Activated CD4-positive, alpha-beta memory T cell treated with anti-CD3 and anti-CD28 coated beads, Interleukin-2, amount 10 ng/mL, durations not matched to agents 7 days and 5 days (primary cell): ENCODE measurements at regions not wholly inside any gene's neighbourhood (a gene's known extent, or its start where the extent isn't known, plus 50 kb on each side); places are given as distances from the start of the nearest gene placed in this dataset.

ENCODE experiments used
- CTCF ChIA-PET: fragments of 350-600 bp; sonication (Branson Sonifier 250); formaldehyde crosslinking; loops from one replicate; lab custom pipeline; 2021; ENCODE audit warnings: antibody characterized with exemption, inconsistent platforms; lab: Charles Lee
- POLR2A ChIA-PET: fragments of 350-600 bp; sonication (Branson Sonifier 250); formaldehyde crosslinking; loops from one replicate; lab custom pipeline; 2021; ENCODE audit warnings: antibody characterized with exemption; lab: Charles Lee
- DNase-seq: peaks from one replicate; pipeline ENCODE4 v3.0.0-alpha.2; 2020
- H3K27ac Mint-ChIP-seq: one replicate; pipeline ENCODE4 v1.8.0; 2021; ENCODE audit warnings: mild to moderate bottlenecking, mixed read lengths
- H3K27me3 Mint-ChIP-seq: one replicate; pipeline ENCODE4 v1.8.0; 2021; ENCODE audit warnings: mixed read lengths
- H3K36me3 Mint-ChIP-seq: one replicate; pipeline ENCODE4 v1.8.0; 2021; ENCODE audit warnings: low read depth, mixed read lengths
- H3K4me1 Mint-ChIP-seq: one replicate; pipeline ENCODE4 v1.8.0; 2021; ENCODE audit warnings: mixed read lengths
- H3K4me3 Mint-ChIP-seq: one replicate; pipeline ENCODE4 v1.8.0; 2021; ENCODE audit warnings: mild to moderate bottlenecking, mixed read lengths
- H3K9me3 Mint-ChIP-seq: one replicate; pipeline ENCODE4 v1.8.0; 2021; ENCODE audit warnings: mixed read lengths

DNA sequence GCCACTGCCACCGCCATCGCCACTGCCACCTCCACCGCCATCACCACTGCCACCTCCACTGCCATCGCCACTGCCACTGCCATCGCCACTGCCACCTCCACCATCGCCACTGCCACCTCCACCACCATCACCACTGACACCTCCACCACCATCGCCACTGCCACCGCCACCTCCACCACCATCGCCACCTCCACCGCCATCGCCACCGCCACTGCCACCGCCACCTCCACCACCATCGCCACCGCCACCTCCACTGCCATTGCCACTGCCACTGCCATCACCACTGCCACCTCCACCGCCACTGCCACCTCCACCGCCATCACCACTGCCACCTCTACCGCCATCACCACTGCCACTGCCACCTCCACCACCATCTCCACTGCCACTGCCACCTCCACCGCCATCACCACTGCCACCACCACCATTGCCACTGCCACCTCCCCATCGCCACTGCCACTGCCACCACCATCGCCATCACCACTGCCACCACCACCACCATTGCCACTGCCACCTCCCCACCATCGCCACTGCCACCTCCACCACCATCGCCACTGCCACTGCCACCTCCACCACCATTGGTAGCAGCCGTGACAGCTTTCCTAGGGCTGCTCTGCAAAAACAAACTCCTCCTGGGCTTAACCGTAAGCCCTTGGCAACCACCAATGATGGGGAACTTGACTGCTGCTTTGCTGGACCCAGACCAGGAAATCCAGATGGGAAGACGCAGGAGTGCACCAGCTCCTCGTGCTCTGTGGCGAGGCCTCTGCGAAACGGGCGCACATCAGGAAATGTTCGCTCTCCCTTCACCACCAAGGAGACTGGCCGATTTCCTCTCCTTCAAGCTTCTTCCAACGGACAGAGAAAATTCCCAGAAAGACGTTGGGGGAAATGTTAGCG, 147.2 kb downstream of the RBFOX3 start:
- no peaks in the 10 kb centered on the region for H3K36me3 Mint-ChIP-seq
- no peak overlapping the region for H3K27ac Mint-ChIP-seq
- ChIA-PET CTCF (no interaction called here), POLR2A (no interaction called here)
- DNase-seq = no peak
- no peak overlapping the region for H3K4me3 Mint-ChIP-seq
- no peaks in the 10 kb centered on the region for H3K27me3 Mint-ChIP-seq
- H3K9me3 Mint-ChIP-seq = no peaks in the 10 kb centered on the region
- no peaks in the 10 kb centered on the region for H3K4me1 Mint-ChIP-seq

GRCh38 chr17:79461041-79461440, 149.8 kb downstream of the RBFOX3 start:
- H3K4me3 Mint-ChIP-seq = no peak overlapping the region

DNA sequence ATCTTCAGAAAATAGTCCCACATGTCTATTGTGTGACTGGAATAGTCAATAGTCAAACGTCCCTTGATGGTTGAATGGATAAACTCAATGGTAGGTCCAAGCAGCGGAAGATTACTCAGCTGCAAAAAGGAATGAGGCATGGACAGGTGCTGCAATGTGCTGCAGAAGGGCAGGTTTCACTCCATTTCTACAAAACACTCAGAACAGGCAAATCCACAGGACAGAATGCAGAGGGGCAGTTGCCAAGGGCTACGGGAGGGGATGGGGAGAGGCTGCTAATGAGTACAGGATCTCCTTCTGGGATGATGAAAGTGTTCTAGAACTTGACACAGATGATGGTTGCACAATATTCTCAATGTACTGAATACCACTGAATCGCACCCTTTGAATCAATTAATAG, 151.0 kb downstream of the RBFOX3 start:
- CTCF ChIA-PET = no interaction called here
- H3K27ac Mint-ChIP-seq = no peak overlapping the region
- H3K4me1 Mint-ChIP-seq = no peaks in the 10 kb centered on the region
- no peak overlapping the region for H3K4me3 Mint-ChIP-seq
- no peak for DNase-seq
- no peaks in the 10 kb centered on the region for H3K36me3 Mint-ChIP-seq
- POLR2A ChIA-PET = no interaction called here
- H3K9me3 Mint-ChIP-seq = no peaks in the 10 kb centered on the region
- H3K27me3 Mint-ChIP-seq = no peaks in the 10 kb centered on the region

More at GRCh38 chr17:79461041-79461440, 149.8 kb downstream of the RBFOX3 start:
- Mint-ChIP-seq H3K36me3 (no peaks in the 10 kb centered on the region), H3K27me3 (no peaks in the 10 kb centered on the region), H3K9me3 (no peaks in the 10 kb centered on the region), H3K4me1 (no peaks in the 10 kb centered on the region), H3K27ac (no peak overlapping the region)
- no peak for DNase-seq
- ChIA-PET CTCF (no interaction called here), POLR2A (no interaction called here)

DNA sequence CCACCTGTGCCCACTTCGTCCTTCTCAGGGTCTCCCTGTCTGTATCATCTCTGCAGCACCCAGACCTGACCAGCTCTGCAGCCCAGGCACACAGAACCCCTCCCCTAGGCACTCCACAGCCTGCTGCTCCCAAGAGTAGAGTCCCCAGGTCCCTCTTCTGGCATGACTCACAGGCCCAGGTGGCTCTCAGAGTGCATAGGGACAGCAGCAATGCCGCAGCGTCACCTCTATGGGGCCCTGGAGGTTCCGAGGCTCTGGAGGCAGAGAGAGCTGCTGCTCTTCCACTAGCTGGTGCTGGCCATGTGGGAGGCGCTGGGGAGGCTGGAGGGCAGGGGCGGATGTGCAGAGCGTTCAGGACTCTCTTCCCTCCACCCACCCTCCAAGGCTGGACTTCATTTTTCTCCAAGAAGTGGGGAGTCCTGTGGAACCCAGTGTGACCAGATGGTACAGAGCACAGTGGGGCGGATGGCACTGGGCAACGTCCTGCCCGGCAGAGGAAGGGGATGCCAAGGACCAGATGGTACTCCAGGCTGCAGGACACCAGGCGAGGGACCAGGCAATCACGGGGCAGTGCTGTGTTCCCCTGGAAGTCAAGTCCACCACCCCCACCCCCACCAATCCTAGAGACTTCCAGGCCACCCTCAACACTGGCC, 151.7 kb downstream of the RBFOX3 start:
- no peaks in the 10 kb centered on the region for H3K36me3 Mint-ChIP-seq
- no peaks in the 10 kb centered on the region for H3K27me3 Mint-ChIP-seq
- H3K27ac Mint-ChIP-seq = no peak overlapping the region
- H3K4me3 Mint-ChIP-seq = no peak overlapping the region
- ChIA-PET POLR2A (no interaction called here), CTCF (no interaction called here)
- no peak for DNase-seq
- H3K4me1 Mint-ChIP-seq = no peaks in the 10 kb centered on the region
- H3K9me3 Mint-ChIP-seq = no peaks in the 10 kb centered on the region

- Mint-ChIP-seq H3K4me3 (no peak overlapping the region), H3K27me3 (no peaks in the 10 kb centered on the region), H3K4me1 (no peaks in the 10 kb centered on the region), H3K9me3 (no peaks in the 10 kb centered on the region), H3K36me3 (no peaks in the 10 kb centered on the region), H3K27ac (no peak overlapping the region)
- CTCF ChIA-PET = no interaction called here
- DNase-seq = no peak
- POLR2A ChIA-PET = no interaction called here
Observed at GRCh38 chr17:79458356-79458755, 152.5 kb downstream of the RBFOX3 start.

GRCh38 chr17:79457889-79458288, 153.0 kb downstream of the RBFOX3 start:
- Mint-ChIP-seq H3K4me1 (no peaks in the 10 kb centered on the region), H3K27ac (no peak overlapping the region), H3K4me3 (no peak overlapping the region), H3K36me3 (no peaks in the 10 kb centered on the region), H3K27me3 (no peaks in the 10 kb centered on the region), H3K9me3 (no peaks in the 10 kb centered on the region)
- no peak for DNase-seq
- CTCF ChIA-PET = no interaction called here
- POLR2A ChIA-PET = no interaction called here

DNA sequence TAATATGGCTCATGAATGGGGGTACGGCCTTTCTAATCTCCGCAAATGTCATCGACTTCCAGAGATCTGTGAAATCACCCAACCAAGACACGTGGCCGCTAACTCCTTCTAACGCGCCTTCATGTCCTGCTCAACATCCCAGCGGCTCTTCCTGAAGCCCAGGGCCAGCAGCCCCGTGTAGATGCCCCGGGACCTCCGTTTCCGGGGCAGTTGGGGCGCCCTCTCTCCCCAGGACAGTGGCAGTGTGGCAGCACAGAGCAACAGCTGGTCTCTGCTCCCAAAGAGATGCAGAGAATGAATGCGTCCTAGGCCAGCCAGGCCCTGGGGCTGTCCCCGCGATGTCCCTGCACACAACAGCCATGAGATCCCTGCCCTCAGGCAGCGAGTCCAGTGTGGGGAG, 153.5 kb downstream of the RBFOX3 start:
- Mint-ChIP-seq H3K27ac (no peak overlapping the region), H3K27me3 (no peaks in the 10 kb centered on the region), H3K4me3 (no peak overlapping the region), H3K9me3 (no peaks in the 10 kb centered on the region), H3K4me1 (no peaks in the 10 kb centered on the region), H3K36me3 (no peaks in the 10 kb centered on the region)
- ChIA-PET CTCF (no interaction called here), POLR2A (no interaction called here)
- no peak for DNase-seq

- Mint-ChIP-seq H3K36me3 (no peaks in the 10 kb centered on the region), H3K9me3 (no peaks in the 10 kb centered on the region), H3K4me3 (no peak overlapping the region), H3K4me1 (no peaks in the 10 kb centered on the region), H3K27me3 (no peaks in the 10 kb centered on the region), H3K27ac (no peak overlapping the region)
- no peak for DNase-seq
- CTCF ChIA-PET = no interaction called here
- POLR2A ChIA-PET = no interaction called here
Observed at GRCh38 chr17:79455636-79456035, 155.2 kb downstream of the RBFOX3 start.

DNA sequence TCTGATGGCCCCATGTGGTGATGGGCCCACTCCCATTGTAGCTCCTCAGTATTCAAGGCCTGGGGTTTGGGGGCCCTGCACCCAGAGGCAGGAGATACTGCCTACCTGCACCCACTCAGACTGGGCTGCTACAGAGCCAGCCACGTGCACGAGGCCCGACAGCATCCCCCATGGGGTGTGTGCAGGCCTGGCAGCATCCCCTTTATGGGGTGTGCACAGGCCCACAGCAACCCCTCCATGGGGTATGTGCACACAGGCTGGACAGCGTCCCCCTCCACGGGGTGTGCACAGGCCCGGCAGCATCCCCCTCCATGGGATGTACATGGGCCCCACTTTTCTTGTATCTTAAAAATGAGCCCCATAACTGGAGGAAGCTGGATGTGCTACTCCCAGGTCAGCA, 156.0 kb downstream of the RBFOX3 start:
- Mint-ChIP-seq H3K4me3 (no peak overlapping the region), H3K27ac (no peak overlapping the region), H3K36me3 (no peaks in the 10 kb centered on the region), H3K9me3 (no peaks in the 10 kb centered on the region), H3K27me3 (no peaks in the 10 kb centered on the region), H3K4me1 (no peaks in the 10 kb centered on the region)
- ChIA-PET CTCF (no interaction called here), POLR2A (no interaction called here)
- no peak for DNase-seq

DNA sequence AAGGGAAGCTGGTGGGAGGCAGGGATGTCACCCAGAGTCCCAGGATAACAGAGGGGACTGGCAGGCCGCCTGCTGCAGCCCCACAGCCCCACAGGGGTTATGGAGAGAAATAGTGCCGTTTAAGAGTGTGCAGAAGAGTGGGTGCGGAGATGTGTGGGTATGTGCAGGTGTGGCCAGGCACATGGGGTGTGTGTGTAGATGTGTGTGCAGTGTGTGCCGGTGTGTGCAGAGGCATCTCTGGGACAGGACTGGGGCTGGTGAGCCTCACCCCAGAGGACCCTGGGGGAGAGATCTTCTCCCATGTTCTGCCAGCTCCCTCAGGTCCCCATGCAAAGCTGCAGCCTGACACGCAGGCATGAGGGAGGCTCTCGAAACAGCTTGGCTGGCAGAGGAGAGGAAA, 157.4 kb downstream of the RBFOX3 start:
- POLR2A ChIA-PET = no interaction called here
- H3K9me3 Mint-ChIP-seq = no peaks in the 10 kb centered on the region
- H3K4me1 Mint-ChIP-seq = no peaks in the 10 kb centered on the region
- CTCF ChIA-PET = no interaction called here
- no peaks in the 10 kb centered on the region for H3K36me3 Mint-ChIP-seq
- H3K4me3 Mint-ChIP-seq = no peak overlapping the region
- DNase-seq = no peak
- H3K27me3 Mint-ChIP-seq = peaks cover 2% of the 10 kb centered on the region
- no peak overlapping the region for H3K27ac Mint-ChIP-seq

- no peak overlapping the region for H3K27ac Mint-ChIP-seq
- DNase-seq = no peak
- ChIA-PET POLR2A (no interaction called here), CTCF (no interaction called here)
- H3K4me1 Mint-ChIP-seq = no peaks in the 10 kb centered on the region
- H3K36me3 Mint-ChIP-seq = no peaks in the 10 kb centered on the region
- H3K9me3 Mint-ChIP-seq = no peaks in the 10 kb centered on the region
- peaks cover 2% of the 10 kb centered on the region for H3K27me3 Mint-ChIP-seq
- no peak overlapping the region for H3K4me3 Mint-ChIP-seq
Observed at GRCh38 chr17:79452706-79453105, 158.1 kb downstream of the RBFOX3 start.

DNA sequence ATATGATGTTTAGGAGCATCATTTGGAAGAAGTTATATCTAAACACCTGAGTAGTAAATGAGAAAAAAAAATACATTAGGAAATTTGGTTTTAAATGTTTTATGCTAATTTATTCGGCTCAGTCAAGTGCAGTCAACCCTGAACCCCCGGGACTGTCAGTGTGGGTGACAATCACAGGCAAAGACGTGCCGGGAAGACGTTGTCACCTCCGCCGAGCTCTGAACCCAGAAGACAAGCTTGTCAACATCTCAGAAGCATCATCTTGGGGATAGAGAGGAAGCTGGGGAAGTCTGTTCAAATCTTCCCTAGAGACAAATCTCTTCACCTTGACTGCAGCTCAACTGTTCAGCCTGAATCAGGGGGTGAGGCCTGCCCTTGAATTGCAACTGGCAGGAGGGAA, 159.7 kb downstream of the RBFOX3 start:
- no peaks in the 10 kb centered on the region for H3K36me3 Mint-ChIP-seq
- H3K27ac Mint-ChIP-seq = no peak overlapping the region
- no peaks in the 10 kb centered on the region for H3K4me1 Mint-ChIP-seq
- H3K9me3 Mint-ChIP-seq = no peaks in the 10 kb centered on the region
- no peak overlapping the region for H3K4me3 Mint-ChIP-seq
- CTCF ChIA-PET = no interaction called here
- H3K27me3 Mint-ChIP-seq = peaks cover 2% of the 10 kb centered on the region
- POLR2A ChIA-PET = no interaction called here
- no peak for DNase-seq

DNA sequence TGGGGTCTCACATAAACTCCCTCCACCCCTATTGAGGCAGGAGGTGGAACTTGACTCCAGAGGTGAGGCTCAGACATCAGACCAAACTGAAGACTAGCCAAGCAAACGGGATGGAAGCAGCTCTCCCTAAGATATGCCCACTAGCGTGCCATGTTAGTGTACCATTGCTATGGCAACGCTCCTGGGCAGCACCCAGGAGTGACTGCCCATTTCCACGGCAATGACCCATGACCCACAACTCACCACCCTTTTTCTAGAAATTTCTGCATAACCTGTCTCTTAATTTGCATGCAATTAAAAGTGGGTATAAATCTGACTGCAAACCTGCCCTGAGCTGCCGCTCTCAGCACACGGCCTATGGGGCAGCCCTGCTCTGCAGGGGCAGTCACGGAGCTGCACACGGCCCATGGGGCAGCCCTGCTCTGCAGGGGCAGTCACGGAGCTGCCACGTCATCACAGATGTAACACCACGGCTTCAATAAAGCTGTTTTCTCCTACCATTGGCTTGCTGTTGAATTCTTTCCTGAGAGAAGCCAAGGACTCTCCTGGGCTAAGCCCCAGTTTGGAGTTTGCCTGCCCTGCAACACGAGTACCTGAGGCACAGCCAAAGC, 164.3 kb downstream of the RBFOX3 start:
- no peak overlapping the region for H3K27ac Mint-ChIP-seq
- H3K27me3 Mint-ChIP-seq = peaks cover 2% of the 10 kb centered on the region
- no peak overlapping the region for H3K4me3 Mint-ChIP-seq
- CTCF ChIA-PET = no interaction called here
- no peaks in the 10 kb centered on the region for H3K9me3 Mint-ChIP-seq
- POLR2A ChIA-PET = no interaction called here
- H3K36me3 Mint-ChIP-seq = no peaks in the 10 kb centered on the region
- no peak for DNase-seq
- H3K4me1 Mint-ChIP-seq = no peaks in the 10 kb centered on the region
